A673 (cell line): ENCODE measurements at regions not wholly inside any gene's neighbourhood (a gene's known extent, or its start where the extent isn't known, plus 50 kb on each side); places are given as distances from the start of the nearest gene placed in this dataset.

Experiments used
- BruUV-seq: library from RNA; stranded (reverse); fragments of 400-500 nt; replicated peaks from 2 replicates; lab custom pipeline; 2021; lab: Mats Ljungman, UMichigan
- CTCF ChIA-PET: fragments of 300-600 bp; sonication (Branson Sonifier 250); formaldehyde crosslinking; loops from one replicate; lab custom pipeline; 2022; ENCODE audit warnings: antibody characterized with exemption; lab: Charles Lee
- POLR2A ChIA-PET: fragments of 300-600 bp; sonication (Branson Sonifier 250); formaldehyde crosslinking; loops from one replicate; lab custom pipeline; 2022; ENCODE audit warnings: antibody characterized with exemption; ENCODE audit not compliant: low non-redundant PET; lab: Charles Lee
- DNase-seq: peaks from one replicate; pipeline ENCODE4 v3.0.0-alpha.2; 2015; ENCODE audit warnings: low spot score
- H3K27ac ChIP-seq: fragments of 200-600 bp; sonication (generic); 2 replicates; pipeline ENCODE4 v1.5.1; 2016; ENCODE audit warnings: mixed run types, low read depth, mild to moderate bottlenecking, mixed read lengths, antibody characterized with exemption, low read length; ENCODE audit not compliant: poor library complexity, severe bottlenecking
- H3K27me3 ChIP-seq: fragments of 200-600 bp; sonication (generic); replicated peaks from 2 replicates; pipeline ENCODE4 v1.6.1; 2017; ENCODE audit warnings: mixed run types, low read depth, mild to moderate bottlenecking, mixed read lengths, antibody characterized with exemption, low read length; ENCODE audit not compliant: insufficient read depth, poor library complexity
- H3K36me3 ChIP-seq: fragments of 200-600 bp; sonication (generic); 2 replicates; pipeline ENCODE4 v1.6.1; 2016; ENCODE audit warnings: mixed run types, mild to moderate bottlenecking, mixed read lengths, antibody characterized with exemption, low read length; ENCODE audit not compliant: insufficient read depth, poor library complexity, severe bottlenecking
- H3K4me1 ChIP-seq: fragments of 200-600 bp; sonication (generic); 2 replicates; pipeline ENCODE4 v1.6.1; 2017; ENCODE audit warnings: mixed run types, mild to moderate bottlenecking, mixed read lengths, antibody characterized with exemption, low read length; ENCODE audit not compliant: insufficient read depth, poor library complexity, severe bottlenecking
- H3K4me3 ChIP-seq: fragments of 200-600 bp; sonication (generic); 2 replicates; pipeline ENCODE4 v1.5.1; 2016; ENCODE audit warnings: low read depth, mixed run types, mild to moderate bottlenecking, mixed read lengths, low read length; ENCODE audit not compliant: poor library complexity, severe bottlenecking
- H3K9me3 ChIP-seq: fragments of 200-600 bp; sonication (generic); 2 replicates; pipeline ENCODE4 v1.6.1; 2016; ENCODE audit warnings: mixed run types, low read depth, mild to moderate bottlenecking, mixed read lengths, antibody characterized with exemption, low read length; ENCODE audit not compliant: poor library complexity, severe bottlenecking
- CTCF ChIP-seq: fragments of 300-800, 200-600 bp; sonication (generic); conservative IDR thresholded peaks from 2 replicates; pipeline ENCODE4 v1.5.1; 2017; ENCODE audit warnings: low read depth, mild to moderate bottlenecking, antibody characterized with exemption, low read length, moderate library complexity, mixed read lengths
- EZH2 ChIP-seq: fragments of 200-600 bp; sonication (generic); IDR thresholded peaks from 2 replicates; pipeline ENCODE4 v1.6.1; 2017; ENCODE audit warnings: borderline replicate concordance, low read depth, mild to moderate bottlenecking, mixed read lengths, antibody characterized with exemption, low read length; ENCODE audit not compliant: poor library complexity, severe bottlenecking
- intact Hi-C: fragments of 100-400 bp; cut with micrococcal nuclease; formaldehyde crosslinking; loops from one replicate; pipeline ENCODE4 v1.10.0; 2022; ENCODE audit not compliant: unreplicated experiment

GRCh38 chr3:67215690-67216089 lies 217.6 kb downstream of the KBTBD8 start:
- BruUV-seq, result no TSS peak
- POLR2A ChIA-PET, result no interaction called here
- no peak for TF ChIP-seq CTCF
- TF ChIP-seq EZH2, result no peak
- Histone ChIP-seq H3K27ac (no peak overlapping the region), H3K27me3 (no peaks in the 10 kb centered on the region), H3K4me1 (no peaks in the 10 kb centered on the region), H3K4me3 (no peak overlapping the region), H3K36me3 (no peaks in the 10 kb centered on the region), H3K9me3 (no peaks in the 10 kb centered on the region)
- CTCF ChIA-PET, result no interaction called here
- DNase-seq, result no peak
- intact Hi-C loops, result no loop called here

- intact Hi-C loops, result no loop called here
- TF ChIP-seq CTCF, result no peak
- no peak for TF ChIP-seq EZH2
- no peak overlapping the region for H3K4me3 ChIP-seq
- ChIA-PET POLR2A (no interaction called here), CTCF (no interaction called here)
- H3K36me3 ChIP-seq, result no peaks in the 10 kb centered on the region
- H3K9me3 ChIP-seq, result no peaks in the 10 kb centered on the region
- no TSS peak for BruUV-seq
- H3K27me3 ChIP-seq, result no peaks in the 10 kb centered on the region
- DNase-seq, result no peak
- no peaks in the 10 kb centered on the region for H3K4me1 ChIP-seq
- H3K27ac ChIP-seq, result no peak overlapping the region
Measured at GRCh38 chr3:67227030-67227429, 228.9 kb downstream of the KBTBD8 start.

GRCh38 chr3:67228136-67228535 lies 230.0 kb downstream of the KBTBD8 start:
- ChIA-PET CTCF (no interaction called here), POLR2A (no interaction called here)
- TF ChIP-seq EZH2, result no peak
- no peak for TF ChIP-seq CTCF
- intact Hi-C loops, result no loop called here
- no TSS peak for BruUV-seq
- no peak overlapping the region for H3K4me3 ChIP-seq
- H3K9me3 ChIP-seq, result no peaks in the 10 kb centered on the region
- no peaks in the 10 kb centered on the region for H3K4me1 ChIP-seq
- H3K27ac ChIP-seq, result no peak overlapping the region
- H3K36me3 ChIP-seq, result no peaks in the 10 kb centered on the region
- DNase-seq, result no peak
- no peaks in the 10 kb centered on the region for H3K27me3 ChIP-seq
